ENCODE measurements at regions not wholly inside any gene's neighbourhood (a gene's known extent, or its start where the extent isn't known, plus 50 kb on each side); places are given as distances from the start of the nearest gene placed in this dataset.

- TF ChIP-seq HMGXB4 (CRISPR knock-in tag; IDR thresholded peaks at IDR 0.05; ENCODE audit: borderline replicate concordance) (no peak), HDAC2 (IDR thresholded peaks at IDR 0.05) (no peak), NPAS2 (CRISPR knock-in tag; IDR thresholded peaks at IDR 0.05; ENCODE audit: borderline replicate concordance) (no peak), HOXB13 (CRISPR knock-in tag; IDR thresholded peaks at IDR 0.05; ENCODE audit: low read depth) (no peak)
These were observed 464.1 kb upstream of the ARHGEF26 start (continued) for GRCh38 chr3:153657046-153657445.

- H3K4me2 ChIP-seq, result no peak overlapping the region
- DNase-seq (ENCODE audit: low read depth in 1 of 2, low spot score in 1 of 2) (no peak), FAIRE-seq (no peak), ATAC-seq (no peak)
- H3K4me1 ChIP-seq, result no peaks in the 10 kb centered on the region
- H3K27ac ChIP-seq, result no peak overlapping the region
- no peak overlapping the region for H3K4me3 ChIP-seq
- ChIA-PET CTCF (no interaction called here), POLR2A (no interaction called here)
- TF ChIP-seq TP53 (CRISPR knock-in tag; IDR thresholded peaks at IDR 0.05) (no peak), CHD2 (IDR thresholded peaks at IDR 0.05; ENCODE audit: low read length, partially characterized antibody) (no peak), BHLHE40 (IDR thresholded peaks at IDR 0.05; ENCODE audit: low read depth, low read length) (no peak), E2F6 (IDR thresholded peaks at IDR 0.05; ENCODE audit: borderline replicate concordance, low read depth) (no peak), ELK1 (IDR thresholded peaks at IDR 0.05; ENCODE audit: low read depth, low read length) (no peak)
- 17% methylated on average over 3 of the region's 3 CpGs for WGBS (ENCODE audit: missing lambda C conversion rate)
- no peaks in the 10 kb centered on the region for H3K9me3 ChIP-seq
These were observed 463.7 kb upstream of the ARHGEF26 start for GRCh38 chr3:153657461-153657860.

- no peak overlapping the region for H3K27ac ChIP-seq
- no peak for DNase-seq (ENCODE audit: low read depth in 1 of 2, low spot score in 1 of 2)
- no peak for TF ChIP-seq HES2 (IDR thresholded peaks at IDR 0.05)
- no peak for TF ChIP-seq CBX2 (IDR thresholded peaks at IDR 0.05; ENCODE audit: borderline replicate concordance, low read depth)
- no peak for TF ChIP-seq NFE2L2 (conservative IDR thresholded peaks at IDR 0.05; ENCODE audit: low read length)
- no peak for TF ChIP-seq ATOH8 (CRISPR knock-in tag; IDR thresholded peaks at IDR 0.05; ENCODE audit: low read depth)
- no peak for TF ChIP-seq RARB (CRISPR knock-in tag; IDR thresholded peaks at IDR 0.05)
- TF ChIP-seq FOSL2 (IDR thresholded peaks at IDR 0.05), result no peak
- no peak for TF ChIP-seq FOSL2 (CRISPR knock-in tag; IDR thresholded peaks at IDR 0.05)
- TF ChIP-seq JUN (IDR thresholded peaks at IDR 0.05), result no peak
- no peak for TF ChIP-seq ZSCAN20 (CRISPR knock-in tag; IDR thresholded peaks at IDR 0.05)
- ChIA-PET POLR2A (no interaction called here), CTCF (no interaction called here)
- H3K4me3 ChIP-seq, result no peak overlapping the region
- H3K4me2 ChIP-seq, result no peak overlapping the region
- no peaks in the 10 kb centered on the region for H3K4me1 ChIP-seq
- H3K9me3 ChIP-seq, result no peaks in the 10 kb centered on the region
- ATAC-seq, result no peak
- FAIRE-seq, result no peak
These were observed 463.1 kb upstream of the ARHGEF26 start for GRCh38 chr3:153658136-153658535.

Measured in A549 (cell line).